Mammary epithelial cell (primary cell): ENCODE measurements at regions not wholly inside any gene's neighbourhood (a gene's known extent, or its start where the extent isn't known, plus 50 kb on each side); places are given as distances from the start of the nearest gene placed in this dataset.

Experiments
- CTCF ChIP-seq, 2 donors: IDR thresholded peaks in 1 of 2; conservative IDR thresholded peaks in 1 of 2; 2 replicates each; pipeline ENCODE4 v1.5.1; 2011 to 2012; ENCODE audit warnings: inconsistent platforms in 2 of 2, low read length in 2 of 2, mild to moderate bottlenecking in 2 of 2, control low read depth in 1 of 2, low read depth in 1 of 2; ENCODE audit not compliant: insufficient read depth in 1 of 2; ENCODE audit errors: extremely low read depth in 1 of 2
- EZH2 ChIP-seq: IDR thresholded peaks from 2 replicates; pipeline ENCODE4 v1.6.1; 2012; ENCODE audit warnings: low read length, inconsistent platforms, borderline replicate concordance

- no peak for TF ChIP-seq EZH2
- TF ChIP-seq CTCF (conservative IDR thresholded peaks at IDR 0.05 in 1 of 2, IDR thresholded peaks at IDR 0.05 in 1 of 2; ENCODE audit: extremely low read depth in 1 of 2, insufficient read depth in 1 of 2, low read depth in 1 of 2, low read length in 2 of 2) = no peak
Measured at GRCh38 chr17:33949100-33949499, 306.0 kb upstream of the CCL2 start.
